HG02943 (cell line): ENCODE measurements at regions not wholly inside any gene's neighbourhood (a gene's known extent, or its start where the extent isn't known, plus 50 kb on each side); places are given as distances from the start of the nearest gene placed in this dataset.

Experiments
- ATAC-seq: cut with Tn5 transposase; IDR thresholded peaks from one replicate; pipeline ENCODE4 v1.9.1; 2021; ENCODE audit warnings: mild to moderate bottlenecking, low read depth, moderate library complexity; ENCODE audit not compliant: unreplicated experiment

DNA sequence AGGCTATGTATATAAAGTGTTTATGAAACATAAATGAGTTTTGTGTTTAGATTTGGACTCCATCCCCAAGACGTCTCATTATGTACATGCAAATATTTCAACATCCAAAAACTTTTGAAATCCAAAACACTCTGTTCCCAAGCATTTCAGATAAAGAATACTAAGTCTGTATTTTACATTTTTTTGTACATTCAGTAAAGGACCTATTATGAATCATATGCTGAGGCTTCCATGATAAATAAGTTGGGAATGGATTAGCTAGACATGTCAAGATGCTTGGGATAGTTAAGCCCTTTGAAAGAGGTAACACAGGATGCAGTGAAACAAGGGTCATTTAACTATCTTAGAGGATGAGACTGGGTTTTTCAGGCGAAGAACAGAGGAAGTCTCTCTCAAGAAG lies 262.9 kb downstream of the SNX13 start:
- ATAC-seq = no peak

DNA sequence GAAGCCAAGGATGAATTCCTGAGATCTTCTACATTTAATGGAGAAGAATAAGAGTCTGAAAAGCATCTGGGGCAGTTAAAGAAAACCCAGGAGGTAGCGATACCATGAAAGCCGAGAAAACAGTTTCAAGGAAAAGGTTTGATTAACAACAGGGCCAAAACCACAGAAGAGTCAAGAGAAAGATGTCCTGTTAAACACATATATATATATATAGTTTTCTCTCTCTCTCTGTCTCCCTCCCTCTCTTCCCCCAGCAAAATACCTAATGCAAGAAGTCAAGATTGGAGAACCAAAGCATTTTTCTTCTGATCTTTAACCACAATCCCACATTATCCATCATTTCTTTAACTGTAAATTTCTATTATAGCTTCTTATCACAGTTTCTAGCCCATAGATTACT lies 261.4 kb downstream of the SNX13 start:
- ATAC-seq = no peak

DNA sequence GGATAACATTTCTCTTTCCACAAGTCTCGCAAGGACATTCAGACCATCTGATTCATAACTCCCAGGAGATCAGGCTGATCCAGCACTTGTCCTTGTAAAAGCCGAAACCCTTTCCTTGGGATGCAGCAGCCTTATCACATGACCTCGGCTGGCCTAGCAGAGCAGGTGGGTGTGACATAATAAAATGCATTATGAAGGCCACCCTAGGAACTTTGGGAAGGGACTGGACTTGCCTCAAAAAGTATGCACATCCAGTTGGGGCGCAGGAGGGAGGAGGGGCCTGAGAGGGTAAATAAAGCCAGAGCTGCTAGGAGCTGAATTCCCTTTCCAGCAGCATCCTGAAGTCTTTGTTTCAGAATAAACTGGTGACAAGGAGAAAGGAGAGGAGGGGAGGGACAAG lies 260.8 kb downstream of the SNX13 start:
- no peak for ATAC-seq

DNA sequence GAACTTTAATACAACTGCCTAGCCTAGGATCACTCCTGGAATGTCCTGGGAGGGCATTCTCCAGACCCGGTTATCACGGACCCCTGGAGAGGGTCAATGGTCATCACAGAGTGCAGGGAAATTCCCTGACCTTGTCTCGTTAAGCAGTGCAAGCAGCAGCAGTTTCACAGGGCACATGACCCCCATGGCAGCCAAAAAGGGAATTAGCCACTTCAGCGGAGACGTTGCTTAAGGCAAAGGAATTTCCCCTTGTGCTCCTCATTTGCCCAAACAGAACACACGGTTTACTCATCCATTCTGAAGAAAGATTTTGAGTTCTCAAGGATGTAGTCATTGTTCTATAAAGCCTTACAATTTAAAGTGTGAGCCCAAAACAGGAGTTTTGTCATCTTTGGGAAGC lies 260.3 kb downstream of the SNX13 start:
- no peak for ATAC-seq

DNA sequence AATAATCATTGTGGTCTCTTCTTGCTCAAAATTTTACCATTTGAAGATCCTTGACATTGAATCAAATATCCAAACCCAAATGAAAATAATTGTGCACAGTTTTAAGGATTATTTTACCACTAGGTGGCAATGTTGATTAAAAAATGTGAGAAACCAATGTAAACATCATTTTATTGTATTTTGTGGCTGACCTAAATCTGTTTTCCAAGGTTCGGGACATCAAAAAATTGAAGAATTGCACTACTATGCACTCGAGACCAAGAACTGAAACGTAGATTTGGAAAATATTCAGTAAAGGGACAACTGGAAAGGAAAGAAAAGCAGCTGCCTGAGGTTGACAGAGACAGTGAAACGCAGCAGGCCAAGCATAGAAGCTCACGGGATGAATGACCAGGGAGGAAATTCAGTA lies 259.3 kb downstream of the SNX13 start:
- ATAC-seq = no peak

DNA sequence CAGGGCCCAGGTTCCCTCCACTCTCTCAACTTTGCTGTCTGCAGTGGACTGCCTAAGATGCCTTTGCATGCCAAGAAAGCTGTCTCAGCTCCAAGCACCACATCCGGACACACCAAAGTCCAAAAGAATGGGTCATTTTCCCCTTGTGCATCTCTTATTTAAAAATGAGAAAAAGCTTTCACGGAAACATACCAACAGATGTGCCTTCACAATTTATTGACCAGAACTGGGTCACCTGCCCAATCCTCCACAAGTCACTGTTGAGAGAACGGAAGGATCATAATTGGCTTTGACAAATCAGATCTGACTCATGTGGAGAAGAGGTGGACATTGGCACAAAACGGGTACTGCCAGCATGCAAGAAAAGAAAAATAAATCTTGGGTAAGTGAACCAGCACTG lies 258.3 kb downstream of the SNX13 start:
- no peak for ATAC-seq

DNA sequence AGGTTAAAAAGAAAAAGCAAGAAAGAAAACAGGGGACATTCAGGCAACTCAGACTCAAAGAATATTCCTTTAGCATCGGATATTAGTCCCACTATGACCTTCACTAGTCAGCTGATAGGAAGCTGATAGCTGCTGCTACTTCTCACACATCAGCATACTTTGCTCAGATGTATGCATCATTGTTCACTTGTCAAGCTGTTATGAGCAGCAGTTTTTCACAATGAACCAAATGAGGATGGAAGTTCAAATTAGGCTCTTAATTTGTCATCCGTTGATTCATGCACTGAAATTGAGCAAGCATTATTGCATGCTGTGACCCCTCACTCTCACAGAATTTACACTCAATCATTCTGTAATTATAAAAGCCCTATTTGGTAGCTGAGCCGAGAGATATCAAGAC lies 257.7 kb downstream of the SNX13 start:
- ATAC-seq = no peak

DNA sequence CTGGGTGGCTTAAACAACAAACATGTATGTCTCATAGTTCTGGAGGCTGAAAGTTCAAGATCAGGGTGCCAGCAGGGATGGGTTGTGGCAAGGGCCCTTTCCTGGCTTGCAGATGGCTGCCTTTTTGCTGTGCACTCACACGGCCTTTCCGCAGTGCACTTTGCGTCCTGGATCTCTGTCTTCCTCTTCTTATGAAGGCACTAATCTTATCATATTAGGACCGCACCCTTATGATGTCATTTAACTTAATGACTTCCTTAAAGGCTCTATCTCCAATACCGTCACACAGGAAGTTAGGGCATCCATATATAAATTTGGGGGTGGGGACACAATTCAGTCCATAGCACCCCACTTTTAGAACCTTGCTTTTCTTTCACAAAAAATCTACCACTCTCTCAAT lies 255.2 kb downstream of the SNX13 start:
- ATAC-seq = no peak

DNA sequence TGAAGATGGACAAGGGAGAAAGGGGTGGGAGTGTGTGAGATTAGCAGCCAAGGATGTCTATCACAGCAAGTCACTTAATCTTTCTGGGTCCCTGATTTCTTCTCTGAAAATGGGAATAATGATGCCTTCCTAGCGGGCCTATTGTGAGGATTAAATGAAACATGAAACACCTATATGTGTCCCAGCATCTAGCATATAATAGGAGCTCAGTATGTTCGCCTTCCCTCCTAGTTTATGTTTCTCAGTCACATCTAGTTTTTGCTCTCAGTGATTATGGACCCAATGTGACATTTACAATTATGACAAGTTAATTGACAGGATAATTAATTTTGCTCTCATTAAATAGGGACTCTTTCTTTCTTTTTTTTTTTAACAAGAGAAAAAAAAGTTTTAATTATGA lies 252.9 kb downstream of the SNX13 start:
- no peak for ATAC-seq

DNA sequence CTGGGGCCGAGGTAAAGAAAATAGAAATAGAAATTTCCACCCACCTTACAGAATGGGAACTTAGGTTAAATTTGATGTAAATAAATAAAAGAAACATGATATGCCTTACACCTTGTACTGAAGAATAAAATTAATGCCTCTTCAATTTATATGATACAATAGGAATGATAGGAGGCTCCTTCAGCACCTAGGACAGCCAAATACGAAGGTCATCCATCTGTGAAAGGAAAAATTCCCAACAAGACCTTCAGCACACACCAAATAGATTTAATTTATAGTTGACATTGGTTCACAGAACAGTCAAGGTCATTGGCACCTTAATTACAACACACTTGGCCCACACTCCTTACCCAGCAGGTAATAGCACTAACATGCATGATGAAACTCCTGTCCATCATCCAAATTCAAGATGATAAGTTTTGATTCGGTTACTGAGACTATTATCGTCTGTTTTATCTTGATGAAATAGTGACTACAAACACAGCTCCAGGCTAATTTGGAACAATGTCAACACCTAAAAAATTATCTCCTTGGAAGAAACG lies 250.9 kb downstream of the SNX13 start:
- ATAC-seq = no peak

DNA sequence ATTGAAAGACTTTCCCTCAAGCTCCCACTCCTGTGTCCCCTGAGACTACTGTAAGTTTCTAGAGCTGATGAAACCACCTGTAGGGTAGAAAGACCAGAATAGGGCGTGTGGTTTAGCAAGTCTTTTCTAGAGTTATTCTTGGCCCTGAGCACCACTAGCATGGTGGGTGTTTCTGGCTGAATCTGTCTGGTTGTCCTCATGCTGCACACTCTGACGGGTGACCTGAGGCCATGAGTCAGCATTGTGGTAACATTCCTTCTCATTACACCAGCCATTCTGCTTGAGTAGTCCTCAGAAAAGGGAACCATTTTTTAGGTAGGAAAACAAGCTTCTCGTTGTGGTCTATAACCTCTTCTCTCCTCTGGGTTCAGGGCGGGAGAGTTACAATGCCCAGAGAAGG lies 250.3 kb downstream of the SNX13 start:
- ATAC-seq = no peak

DNA sequence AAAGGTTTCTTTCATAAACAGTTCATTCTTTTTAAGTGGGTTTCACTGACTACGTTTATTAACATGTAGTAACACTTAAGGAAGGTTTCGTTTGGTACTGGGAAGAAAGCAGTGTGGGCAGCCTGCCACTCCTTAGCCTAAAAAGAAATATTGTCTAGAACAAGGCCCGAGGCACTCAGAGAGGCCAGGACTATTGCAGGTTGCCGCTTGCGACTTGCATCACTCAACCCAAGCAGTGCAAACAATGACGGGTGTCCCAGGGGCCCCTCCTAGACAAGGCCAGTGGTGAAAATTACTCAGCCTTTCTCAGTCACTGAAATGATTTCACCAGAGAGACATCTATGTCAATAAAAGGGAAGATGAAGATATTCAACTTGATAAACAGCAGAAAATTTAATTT lies 243.9 kb downstream of the SNX13 start:
- no peak for ATAC-seq

DNA sequence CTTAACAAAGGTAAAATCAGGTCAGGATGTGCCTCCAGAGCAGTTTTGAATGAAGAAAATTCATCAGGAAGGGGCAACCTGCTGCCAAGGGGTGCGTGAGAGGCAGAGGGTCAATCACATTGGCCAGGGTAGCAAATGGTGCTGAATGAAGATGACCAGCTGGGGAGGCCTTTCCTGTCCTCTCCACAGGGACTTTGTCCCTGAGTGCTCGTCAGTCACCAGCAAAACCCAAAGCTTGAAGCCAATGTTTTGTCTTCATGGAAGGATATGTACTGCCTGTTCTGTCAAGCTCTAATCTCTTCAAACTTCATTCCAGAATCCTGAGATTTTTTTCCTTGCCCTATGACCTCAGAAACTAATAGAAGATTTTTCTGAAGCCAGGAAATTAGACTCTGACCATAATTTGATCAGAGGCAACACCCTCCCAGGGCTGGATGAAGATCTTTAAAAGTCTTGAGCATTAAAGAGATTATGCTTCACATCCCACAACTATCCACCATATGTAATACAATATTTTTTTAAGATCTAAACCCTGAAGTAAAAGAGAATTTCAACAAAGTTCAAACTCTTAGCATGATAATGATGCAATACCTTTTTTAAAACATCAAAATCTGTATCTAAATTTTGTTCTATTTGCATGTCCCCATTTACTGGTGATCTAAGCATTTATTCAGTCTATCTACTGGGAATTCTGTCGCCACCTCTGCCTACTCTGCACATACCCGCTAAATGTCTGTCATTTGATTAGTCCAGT lies 243.0 kb downstream of the SNX13 start:
- ATAC-seq = no peak

DNA sequence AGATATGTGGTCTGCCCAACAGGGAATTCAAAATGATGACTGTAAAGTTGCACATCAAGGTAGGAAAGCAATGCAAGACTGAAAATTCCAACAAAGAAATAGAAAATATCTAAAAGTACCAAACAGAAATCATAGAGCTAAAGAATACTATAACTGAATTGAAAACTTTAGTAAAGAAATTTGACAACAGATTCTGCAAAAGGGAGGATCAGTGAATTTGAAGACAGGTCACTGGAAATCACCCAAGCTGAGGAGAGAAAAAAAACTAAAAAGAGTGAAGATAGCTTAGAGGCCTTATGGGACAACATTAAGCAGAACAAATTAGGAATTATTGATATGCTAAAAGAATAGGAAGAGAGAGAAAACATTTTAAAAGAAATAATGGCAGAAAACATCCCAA lies 240.6 kb downstream of the SNX13 start:
- ATAC-seq = no peak

DNA sequence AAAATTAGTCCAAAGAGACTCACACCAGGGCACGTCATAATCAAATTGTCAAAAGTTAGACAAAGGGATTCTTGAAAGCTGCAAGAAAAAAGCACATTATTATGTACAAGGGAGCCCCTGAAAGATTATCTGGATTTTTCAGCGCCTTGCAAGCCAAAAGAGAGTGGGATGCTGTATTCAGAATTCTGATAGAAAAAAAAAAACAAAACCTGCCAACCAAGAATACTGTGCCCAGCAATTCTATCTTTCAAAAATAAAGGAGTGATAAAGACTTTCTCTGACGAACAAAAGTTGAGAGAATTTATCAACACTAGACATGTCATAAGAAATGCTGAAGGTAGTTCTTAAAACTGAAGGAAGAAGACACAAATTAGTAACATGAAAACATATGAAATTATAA lies 240.2 kb downstream of the SNX13 start:
- no peak for ATAC-seq

DNA sequence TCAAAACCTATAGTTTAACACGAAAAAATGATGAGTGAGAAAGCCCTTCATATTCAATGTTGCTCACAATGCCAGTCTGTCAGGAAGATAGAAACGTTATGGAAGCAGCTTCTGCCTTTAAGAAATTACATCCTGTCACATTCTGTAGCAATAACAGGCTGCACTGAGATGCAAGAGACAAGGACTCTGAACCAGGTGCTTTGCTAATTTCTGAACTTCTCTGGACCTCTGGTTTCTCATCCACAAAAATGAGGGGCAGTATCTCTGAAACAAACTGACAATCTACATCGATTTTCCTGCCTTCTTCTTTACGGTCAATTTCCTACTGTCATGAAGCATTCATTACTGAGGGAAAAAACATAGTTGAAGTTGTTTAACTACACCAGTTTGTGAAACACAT lies 234.0 kb downstream of the SNX13 start:
- no peak for ATAC-seq

DNA sequence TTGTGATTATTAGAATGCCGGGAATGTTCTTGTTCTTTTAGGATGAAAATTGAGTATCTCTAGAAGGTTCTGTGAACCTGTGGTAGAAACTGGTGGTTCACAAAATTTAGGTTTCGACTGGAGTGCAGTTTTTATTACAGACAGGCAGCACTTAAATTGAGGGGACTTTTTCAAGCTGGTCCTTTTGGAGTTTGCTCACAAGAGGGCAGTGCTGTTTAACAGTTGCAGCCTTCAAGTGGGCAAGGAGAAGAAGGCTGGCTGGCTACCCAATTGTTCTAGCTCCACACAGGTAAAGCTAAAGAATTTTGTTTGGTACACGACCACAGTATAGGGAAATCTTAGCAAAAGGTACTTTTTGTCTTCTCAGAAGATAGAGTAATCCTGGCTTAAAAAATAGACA lies 233.6 kb downstream of the SNX13 start:
- ATAC-seq = no peak

DNA sequence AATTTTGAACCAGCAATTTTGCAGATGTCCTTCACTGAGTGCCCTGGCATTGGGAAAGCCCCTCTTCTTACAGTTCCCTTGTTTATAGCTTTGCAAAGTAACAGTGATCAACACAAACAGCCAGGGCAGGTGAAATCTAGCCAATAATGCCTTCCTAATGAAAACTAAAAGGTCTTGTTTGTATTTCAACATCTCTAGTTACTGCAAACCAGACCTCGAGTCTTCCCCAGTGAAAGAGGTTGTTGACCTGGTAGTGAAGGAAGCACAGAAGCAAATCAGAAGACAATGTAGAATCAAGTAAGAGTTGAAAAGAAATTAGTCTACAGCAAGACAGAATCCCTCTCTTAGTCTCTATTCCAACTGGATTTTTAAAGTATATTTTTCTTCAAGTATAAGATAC lies 231.2 kb downstream of the SNX13 start:
- ATAC-seq = no peak

DNA sequence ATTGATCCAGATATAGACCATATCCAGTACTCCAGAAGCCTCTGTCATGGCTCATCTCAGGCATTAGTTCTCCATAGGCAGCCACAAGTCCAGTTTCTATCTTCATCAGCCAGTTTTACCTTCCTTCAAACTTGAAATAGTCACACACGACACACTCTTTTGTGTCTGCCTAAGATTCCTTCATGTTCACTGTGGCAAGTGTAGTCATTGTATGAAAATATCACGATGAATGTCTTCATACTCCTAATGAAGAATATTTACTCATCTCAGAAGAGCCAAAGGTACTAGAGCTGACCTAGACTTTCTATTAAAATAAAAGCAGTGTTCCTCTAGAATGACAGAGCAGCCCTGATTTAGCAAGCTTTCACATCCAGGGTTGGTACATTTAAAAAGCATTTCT lies 230.7 kb downstream of the SNX13 start:
- no peak for ATAC-seq

DNA sequence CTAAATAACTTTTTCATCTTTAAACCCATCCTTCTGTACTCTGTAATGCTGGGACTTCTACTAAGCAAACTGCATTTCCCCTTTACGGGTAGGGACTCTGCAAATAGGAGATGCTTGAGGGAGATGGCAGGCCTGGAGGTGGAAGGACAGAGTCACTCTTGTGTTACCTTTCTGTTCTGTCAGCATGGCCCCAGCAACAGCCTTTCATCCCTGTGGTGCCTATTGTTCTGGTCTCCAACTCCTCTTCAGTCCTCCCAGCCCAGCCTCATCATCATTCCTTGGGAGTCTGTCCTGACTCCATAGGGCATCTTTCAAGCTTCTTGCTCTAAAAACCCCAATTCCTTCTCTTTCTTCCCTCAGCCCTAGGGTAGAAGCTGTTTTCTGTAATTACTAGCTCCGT lies 230.0 kb downstream of the SNX13 start:
- no peak for ATAC-seq

DNA sequence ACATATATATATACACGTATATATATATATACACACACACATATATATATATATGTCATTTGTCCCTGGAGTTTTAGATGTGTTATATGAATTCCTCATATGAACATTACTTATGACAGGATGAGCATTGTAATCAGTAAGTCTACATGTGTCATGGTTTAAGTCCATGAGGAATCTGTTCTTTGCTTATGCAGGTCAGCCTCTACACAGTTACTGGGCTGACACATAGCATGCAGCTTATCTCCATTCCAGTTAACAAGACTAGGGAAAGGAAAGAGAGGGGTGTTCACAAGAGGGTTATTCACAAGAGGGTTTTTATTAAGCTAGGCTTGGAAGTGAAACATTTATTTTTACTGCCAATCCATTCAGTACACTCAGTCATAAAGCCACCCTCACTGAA lies 226.7 kb downstream of the SNX13 start:
- ATAC-seq = no peak

DNA sequence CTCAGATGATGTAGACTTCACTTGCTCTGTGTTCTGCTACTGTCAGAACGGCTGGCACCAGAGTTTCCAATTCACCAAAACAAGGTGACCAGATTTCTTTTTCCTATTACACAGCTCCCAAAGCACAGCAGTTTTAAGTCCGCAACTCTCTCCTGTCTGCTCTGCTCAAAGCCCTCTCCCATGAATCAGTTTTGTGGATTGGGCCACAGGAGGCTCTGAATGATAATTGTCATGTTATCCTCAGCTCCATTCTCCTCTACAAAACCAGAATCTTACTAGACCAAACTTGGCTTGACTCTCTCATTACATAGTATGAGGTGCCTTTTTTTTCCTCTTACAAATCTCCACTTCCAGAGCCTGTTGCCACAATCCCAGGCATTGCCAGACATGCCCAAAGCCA lies 223.5 kb downstream of the SNX13 start:
- no peak for ATAC-seq

DNA sequence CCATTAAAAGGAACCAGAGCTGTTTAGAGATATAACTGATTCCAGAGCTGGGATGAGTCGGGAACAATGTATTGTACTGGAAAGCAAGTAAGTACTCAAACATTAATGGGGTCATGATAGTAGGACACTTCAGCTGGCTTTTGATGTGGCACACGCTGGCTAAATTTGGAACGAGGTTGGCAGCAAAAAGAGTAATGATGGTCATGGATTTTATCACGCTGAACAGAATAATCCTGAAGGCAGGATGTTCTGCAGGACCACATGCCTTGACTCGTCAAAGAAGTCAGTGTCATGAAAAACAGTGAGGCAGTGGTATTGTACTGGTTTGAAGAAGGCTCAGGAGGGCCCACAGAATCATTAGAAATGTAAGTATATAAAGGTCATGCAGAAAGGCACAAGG lies 220.3 kb downstream of the SNX13 start:
- no peak for ATAC-seq
